Left lung (tissue), 4 donors: ENCODE measurements at regions not wholly inside any gene's neighbourhood (a gene's known extent, or its start where the extent isn't known, plus 50 kb on each side); places are given as distances from the start of the nearest gene placed in this dataset.
A peak's percentile ranks its signal among the peaks of the same experiment; 100 is the strongest.

ENCODE experiments used
- ATAC-seq: fragments of 200-7000 bp; cut with Tn5 transposase; one replicate; pipeline ENCODE4 v1.9.1; 2020; ENCODE audit warnings: moderate library complexity
- DNase-seq, 4 donors: peaks; one replicate each; pipeline ENCODE4 v3.0.0-alpha.2; 2013 to 2020
- H3K27ac ChIP-seq, 2 donors: fragments of 200-600 bp; sonication (generic) in 1 of 2; one replicate each; pipeline versions ENCODE4 v1.5.0 to v1.8.0; 2020 to 2021
- H3K27me3 ChIP-seq, 2 donors: fragments of 200-600 bp; sonication (generic) in 1 of 2; one replicate each; pipeline versions ENCODE4 v1.5.0 to v1.8.0; 2020 to 2021
- H3K36me3 ChIP-seq, 2 donors: fragments of 200-600 bp; sonication (generic) in 1 of 2; one replicate each; pipeline versions ENCODE4 v1.5.0 to v1.8.0; 2020 to 2021
- H3K4me1 ChIP-seq, 2 donors: fragments of 200-600 bp; one replicate each; pipeline ENCODE4 v1.8.0; 2021
- H3K4me3 ChIP-seq, 2 donors: fragments of 200-600 bp; sonication (generic) in 1 of 2; one replicate each; pipeline versions ENCODE4 v1.5.0 to v1.8.0; 2020 to 2021; ENCODE audit warnings: mild to moderate bottlenecking in 1 of 2
- H3K9me3 ChIP-seq, 2 donors: fragments of 200-600 bp; sonication (generic) in 1 of 2; one replicate each; pipeline versions ENCODE4 v1.5.0 to v1.8.0; 2020 to 2021
- CTCF ChIP-seq, 2 donors: fragments of 200-600 bp; sonication (generic) in 1 of 2; IDR thresholded peaks; one replicate each; pipeline versions ENCODE4 v1.5.0 to v1.8.0; 2021; ENCODE audit warnings: antibody characterized with exemption in 2 of 2
- intact Hi-C, 2 donors: fragments of 100-400 bp; cut with DNase I; formaldehyde crosslinking; loops; one replicate each; pipeline versions ENCODE4 v1.11.2 to v1.14.2; 2022
- donor health status: DM: no; HTN: yes; CAD: no.
- donor health status: DM: no; HTN: no; CAD: no.

- Histone ChIP-seq H3K4me3 (no peak overlapping the region), H3K4me1 (peaks cover 0 to 4% of the 10 kb centered on the region in 2 donors), H3K9me3 (no peaks in the 10 kb centered on the region), H3K27ac (peak overlapping the region; percentile 7 to 33), H3K36me3 (no peaks in the 10 kb centered on the region), H3K27me3 (peaks cover 0 to 9% of the 10 kb centered on the region in 2 donors)
- TF ChIP-seq CTCF (IDR thresholded peaks at IDR 0.05) = no peak
- DNase-seq (peak in 1 of 4 donors; percentile 53), ATAC-seq (peak; percentile 69)
- intact Hi-C loops = no loop called here
Observed at GRCh38 chr16:65658349-65658748, 536.5 kb upstream of the CDH11 start.

- H3K36me3 ChIP-seq = no peaks in the 10 kb centered on the region
- H3K4me3 ChIP-seq = no peak overlapping the region
- peaks cover 0 to 9% of the 10 kb centered on the region in 2 donors for H3K27me3 ChIP-seq
- ATAC-seq (no peak), DNase-seq (no peak)
- no peak for TF ChIP-seq CTCF (IDR thresholded peaks at IDR 0.05)
- intact Hi-C loops = no loop called here
- no peaks in the 10 kb centered on the region for H3K9me3 ChIP-seq
- H3K27ac ChIP-seq = no peak overlapping the region
- peaks cover 0 to 4% of the 10 kb centered on the region in 2 donors for H3K4me1 ChIP-seq
Observed at GRCh38 chr16:65657556-65657955, 535.7 kb upstream of the CDH11 start.

GRCh38 chr16:65657071-65657494 is 535.2 kb upstream of the CDH11 start:
- peaks cover 0 to 9% of the 10 kb centered on the region in 2 donors for H3K27me3 ChIP-seq
- H3K4me1 ChIP-seq = peaks cover 0 to 4% of the 10 kb centered on the region in 2 donors
- no peak overlapping the region for H3K4me3 ChIP-seq
- H3K27ac ChIP-seq = no peak overlapping the region
- ATAC-seq (no peak), DNase-seq (peak in 1 of 4 donors; percentile 55)
- H3K36me3 ChIP-seq = no peaks in the 10 kb centered on the region
- no peaks in the 10 kb centered on the region for H3K9me3 ChIP-seq
- TF ChIP-seq CTCF (IDR thresholded peaks at IDR 0.05) = no peak
- intact Hi-C loops = no loop called here

- Histone ChIP-seq H3K4me3 (no peak overlapping the region), H3K4me1 (peaks cover 0 to 4% of the 10 kb centered on the region in 2 donors), H3K36me3 (no peaks in the 10 kb centered on the region), H3K27me3 (peaks cover 0 to 9% of the 10 kb centered on the region in 2 donors), H3K9me3 (no peaks in the 10 kb centered on the region), H3K27ac (no peak overlapping the region)
- TF ChIP-seq CTCF (IDR thresholded peaks at IDR 0.05) = no peak
- intact Hi-C loops = no loop called here
- ATAC-seq (no peak), DNase-seq (no peak)
Observed at GRCh38 chr16:65655802-65656201, 533.9 kb upstream of the CDH11 start.

GRCh38 chr16:65648101-65648500 is 526.2 kb upstream of the CDH11 start:
- intact Hi-C loops = no loop called here
- no peaks in the 10 kb centered on the region for H3K36me3 ChIP-seq
- ATAC-seq (no peak), DNase-seq (no peak)
- TF ChIP-seq CTCF (IDR thresholded peaks at IDR 0.05) = no peak
- H3K27ac ChIP-seq = no peak overlapping the region
- no peak overlapping the region for H3K4me3 ChIP-seq
- no peaks in the 10 kb centered on the region for H3K4me1 ChIP-seq
- H3K9me3 ChIP-seq = no peaks in the 10 kb centered on the region
- H3K27me3 ChIP-seq = no peaks in the 10 kb centered on the region
